ENCODE measurements at regions not wholly inside any gene's neighbourhood (a gene's known extent, or its start where the extent isn't known, plus 50 kb on each side); places are given as distances from the start of the nearest gene placed in this dataset.

DNA sequence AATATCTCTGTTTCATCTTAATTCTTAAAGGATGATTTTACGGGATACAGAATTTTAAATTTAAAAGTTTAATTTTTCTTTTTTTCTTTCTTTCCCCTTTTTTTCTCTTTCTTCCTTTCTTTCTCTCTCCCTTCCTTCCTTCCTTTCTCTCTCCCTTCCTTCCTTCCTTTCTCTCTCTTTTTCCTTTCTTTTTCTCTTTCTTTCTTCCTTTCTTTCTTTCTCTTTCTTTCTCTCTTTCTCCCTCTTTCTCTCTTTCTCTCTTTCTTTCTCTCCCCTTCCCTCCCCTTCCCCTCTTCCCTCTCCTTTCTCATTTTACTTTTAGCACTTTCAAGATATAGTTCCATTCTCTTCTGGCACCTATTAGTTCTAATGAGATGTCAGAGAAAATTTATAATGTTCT lies 61.4 kb upstream of the ADRB2 start (continued):
- TF ChIP-seq JUND (IDR thresholded peaks at IDR 0.05) = no peak
- TF ChIP-seq HNF4G (IDR thresholded peaks at IDR 0.05) = no peak
- no peak for TF ChIP-seq HNF4A (conservative IDR thresholded peaks at IDR 0.05)

DNA sequence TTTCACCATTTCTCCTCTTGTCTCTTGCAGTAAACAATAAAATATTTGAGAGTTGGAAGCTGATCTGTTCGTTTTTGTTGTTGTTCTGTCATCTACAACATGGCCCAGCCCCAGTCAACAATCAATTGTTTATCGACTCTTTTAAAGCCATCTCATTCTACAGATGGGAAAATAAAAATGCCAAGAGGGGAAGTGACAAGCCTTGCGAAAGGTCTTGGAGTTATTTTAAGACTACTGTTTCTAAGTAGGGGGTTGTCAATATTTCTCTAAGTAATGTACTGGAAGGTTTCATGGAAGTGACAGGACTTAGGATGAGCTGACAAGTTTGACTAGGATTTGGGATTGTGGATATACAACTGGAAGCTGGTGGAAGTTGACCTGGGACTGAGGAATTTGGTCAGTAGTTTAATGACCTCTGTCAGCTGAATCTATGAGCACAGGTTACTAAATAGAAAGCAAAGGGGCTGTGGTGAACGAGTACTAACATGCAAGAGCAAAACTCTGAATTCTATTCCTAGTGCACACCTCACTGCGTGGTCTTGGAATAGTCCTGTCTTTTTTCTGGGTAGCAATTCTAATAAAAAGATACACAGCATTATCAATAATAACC lies 57.5 kb upstream of the ADRB2 start:
- peak in 1 of 2 donors; percentile 52 for TF ChIP-seq HNF4A (conservative IDR thresholded peaks at IDR 0.05)
- TF ChIP-seq RXRA (IDR thresholded peaks at IDR 0.05) = peak; percentile 83 to 92
- TF ChIP-seq SP1 (IDR thresholded peaks at IDR 0.05) = peak; percentile 45
- TF ChIP-seq, protein P1, sequence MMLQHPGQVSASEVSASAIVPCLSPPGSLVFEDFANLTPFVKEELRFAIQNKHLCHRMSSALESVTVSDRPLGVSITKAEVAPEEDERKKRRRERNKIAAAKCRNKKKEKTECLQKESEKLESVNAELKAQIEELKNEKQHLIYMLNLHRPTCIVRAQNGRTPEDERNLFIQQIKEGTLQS (IDR thresholded peaks at IDR 0.05) = no peak
- TF ChIP-seq, protein P2, sequence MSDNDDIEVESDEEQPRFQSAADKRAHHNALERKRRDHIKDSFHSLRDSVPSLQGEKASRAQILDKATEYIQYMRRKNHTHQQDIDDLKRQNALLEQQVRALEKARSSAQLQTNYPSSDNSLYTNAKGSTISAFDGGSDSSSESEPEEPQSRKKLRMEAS (IDR thresholded peaks at IDR 0.05) = no peak
- TF ChIP-seq GABPA (IDR thresholded peaks at IDR 0.05 in 1 of 2, conservative IDR thresholded peaks at IDR 0.05 in 1 of 2) = no peak
- Histone ChIP-seq H3K4me3 (ENCODE audit: low read depth in 1 of 3, low read length in 3 of 3) (no peak overlapping the region), H3K4me1 (ENCODE audit: control insufficient read depth in 4 of 4, insufficient read depth in 4 of 4, low read length in 3 of 4) (peaks cover 0 to 8% (median 5%) of the 10 kb centered on the region in 4 donors), H3K9ac (ENCODE audit: low read depth in 1 of 2, low read length in 2 of 2) (no peak overlapping the region), H3K36me3 (ENCODE audit: control insufficient read depth in 4 of 4, insufficient read depth in 3 of 4, low read depth in 1 of 4, low read length in 3 of 4) (no peaks in the 10 kb centered on the region), H3K27ac (ENCODE audit: low read depth in 1 of 2, low read length in 2 of 2) (no peak overlapping the region), H3K27me3 (ENCODE audit: control insufficient read depth in 4 of 4, insufficient read depth in 4 of 4, low read length in 3 of 4) (no peaks in the 10 kb centered on the region), H3K9me3 (ENCODE audit: control insufficient read depth in 4 of 4, low read length in 3 of 4) (no peaks in the 10 kb centered on the region)
- no peak for DNase-seq (ENCODE audit: low spot score)
- 62% methylated on average over 5 of the region's 5 CpGs for WGBS

DNA sequence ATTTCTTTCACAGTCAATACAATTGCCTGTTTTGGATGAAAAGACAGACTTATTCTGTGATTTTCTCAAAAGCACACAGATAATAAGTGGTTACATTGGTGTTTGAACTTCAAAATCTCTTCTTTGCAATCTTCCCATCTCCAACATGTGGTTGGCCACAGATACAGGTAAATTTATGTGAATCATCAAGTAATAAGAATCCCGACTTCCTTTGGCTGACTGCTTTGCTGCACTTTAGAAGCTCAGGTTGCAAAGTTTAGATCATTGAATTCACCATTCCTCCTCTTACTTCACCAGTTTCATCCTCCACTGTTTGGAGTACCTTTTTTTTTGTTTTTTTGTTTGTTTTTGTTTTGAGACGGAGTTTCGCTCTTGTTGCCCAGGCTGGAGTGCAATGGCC lies 56.5 kb upstream of the ADRB2 start:
- DNase-seq (ENCODE audit: low spot score) = no peak
- 97% methylated on average over 3 of the region's 3 CpGs for WGBS
- H3K4me1 ChIP-seq (ENCODE audit: control insufficient read depth in 4 of 4, insufficient read depth in 4 of 4, low read length in 3 of 4) = peaks cover 0 to 8% (median 5%) of the 10 kb centered on the region in 4 donors
- H3K27me3 ChIP-seq (ENCODE audit: control insufficient read depth in 4 of 4, insufficient read depth in 4 of 4, low read length in 3 of 4) = no peaks in the 10 kb centered on the region
- no peak overlapping the region for H3K4me3 ChIP-seq (ENCODE audit: low read depth in 1 of 3, low read length in 3 of 3)
- TF ChIP-seq, protein P1 (IDR thresholded peaks at IDR 0.05) = no peak
- TF ChIP-seq, protein P3, sequence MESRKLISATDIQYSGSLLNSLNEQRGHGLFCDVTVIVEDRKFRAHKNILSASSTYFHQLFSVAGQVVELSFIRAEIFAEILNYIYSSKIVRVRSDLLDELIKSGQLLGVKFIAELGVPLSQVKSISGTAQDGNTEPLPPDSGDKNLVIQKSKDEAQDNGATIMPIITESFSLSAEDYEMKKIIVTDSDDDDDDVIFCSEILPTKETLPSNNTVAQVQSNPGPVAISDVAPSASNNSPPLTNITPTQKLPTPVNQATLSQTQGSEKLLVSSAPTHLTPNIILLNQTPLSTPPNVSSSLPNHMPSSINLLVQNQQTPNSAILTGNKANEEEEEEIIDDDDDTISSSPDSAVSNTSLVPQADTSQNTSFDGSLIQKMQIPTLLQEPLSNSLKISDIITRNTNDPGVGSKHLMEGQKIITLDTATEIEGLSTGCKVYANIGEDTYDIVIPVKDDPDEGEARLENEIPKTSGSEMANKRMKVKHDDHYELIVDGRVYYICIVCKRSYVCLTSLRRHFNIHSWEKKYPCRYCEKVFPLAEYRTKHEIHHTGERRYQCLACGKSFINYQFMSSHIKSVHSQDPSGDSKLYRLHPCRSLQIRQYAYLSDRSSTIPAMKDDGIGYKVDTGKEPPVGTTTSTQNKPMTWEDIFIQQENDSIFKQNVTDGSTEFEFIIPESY (IDR thresholded peaks at IDR 0.05) = no peak
- TF ChIP-seq JUND (IDR thresholded peaks at IDR 0.05) = no peak
- TF ChIP-seq RAD21 (IDR thresholded peaks at IDR 0.05) = no peak
- TF ChIP-seq, protein P2 (IDR thresholded peaks at IDR 0.05) = no peak
- TF ChIP-seq FOXA2 (IDR thresholded peaks at IDR 0.05) = no peak
- no peak for TF ChIP-seq EGR1 (IDR thresholded peaks at IDR 0.05; ENCODE audit: low read depth in 2 of 2)
- TF ChIP-seq TAF1 (conservative IDR thresholded peaks at IDR 0.05) = no peak
- no peak for TF ChIP-seq NR2F2 (IDR thresholded peaks at IDR 0.05)
- no peak for TF ChIP-seq FOXA1 (IDR thresholded peaks at IDR 0.05)
- TF ChIP-seq, protein P4, sequence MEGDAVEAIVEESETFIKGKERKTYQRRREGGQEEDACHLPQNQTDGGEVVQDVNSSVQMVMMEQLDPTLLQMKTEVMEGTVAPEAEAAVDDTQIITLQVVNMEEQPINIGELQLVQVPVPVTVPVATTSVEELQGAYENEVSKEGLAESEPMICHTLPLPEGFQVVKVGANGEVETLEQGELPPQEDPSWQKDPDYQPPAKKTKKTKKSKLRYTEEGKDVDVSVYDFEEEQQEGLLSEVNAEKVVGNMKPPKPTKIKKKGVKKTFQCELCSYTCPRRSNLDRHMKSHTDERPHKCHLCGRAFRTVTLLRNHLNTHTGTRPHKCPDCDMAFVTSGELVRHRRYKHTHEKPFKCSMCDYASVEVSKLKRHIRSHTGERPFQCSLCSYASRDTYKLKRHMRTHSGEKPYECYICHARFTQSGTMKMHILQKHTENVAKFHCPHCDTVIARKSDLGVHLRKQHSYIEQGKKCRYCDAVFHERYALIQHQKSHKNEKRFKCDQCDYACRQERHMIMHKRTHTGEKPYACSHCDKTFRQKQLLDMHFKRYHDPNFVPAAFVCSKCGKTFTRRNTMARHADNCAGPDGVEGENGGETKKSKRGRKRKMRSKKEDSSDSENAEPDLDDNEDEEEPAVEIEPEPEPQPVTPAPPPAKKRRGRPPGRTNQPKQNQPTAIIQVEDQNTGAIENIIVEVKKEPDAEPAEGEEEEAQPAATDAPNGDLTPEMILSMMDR (IDR thresholded peaks at IDR 0.05; ENCODE audit: low read depth, low read length, missing input control) = no peak
- no peak for TF ChIP-seq HNF4G (IDR thresholded peaks at IDR 0.05)
- no peak for TF ChIP-seq GABPA (IDR thresholded peaks at IDR 0.05 in 1 of 2, conservative IDR thresholded peaks at IDR 0.05 in 1 of 2)
- H3K27ac ChIP-seq (ENCODE audit: low read depth in 1 of 2, low read length in 2 of 2) = no peak overlapping the region
- H3K9me3 ChIP-seq (ENCODE audit: control insufficient read depth in 4 of 4, low read length in 3 of 4) = no peaks in the 10 kb centered on the region
- no peaks in the 10 kb centered on the region for H3K36me3 ChIP-seq (ENCODE audit: control insufficient read depth in 4 of 4, insufficient read depth in 3 of 4, low read depth in 1 of 4, low read length in 3 of 4)
- no peak overlapping the region for H3K9ac ChIP-seq (ENCODE audit: low read depth in 1 of 2, low read length in 2 of 2)

All from liver (tissue), 8 donors.